ENCODE measurements at regions not wholly inside any gene's neighbourhood (a gene's known extent, or its start where the extent isn't known, plus 50 kb on each side); places are given as distances from the start of the nearest gene placed in this dataset.
A peak's percentile ranks its signal among the peaks of the same experiment; 100 is the strongest.

- peak; percentile 61 for DNase-seq
Observed at GRCh38 chr15:60215225-60215963, 182.4 kb downstream of the ANXA2 start.

GRCh38 chr15:60217161-60217560, 180.6 kb downstream of the ANXA2 start:
- DNase-seq = peak; percentile 37

- peak; percentile 42 for DNase-seq
Observed at GRCh38 chr15:60218256-60218655, 179.5 kb downstream of the ANXA2 start.

GRCh38 chr15:60219866-60220265, 177.9 kb downstream of the ANXA2 start:
- DNase-seq = no peak

GRCh38 chr15:60221356-60221755, 176.4 kb downstream of the ANXA2 start:
- DNase-seq = no peak

DNA sequence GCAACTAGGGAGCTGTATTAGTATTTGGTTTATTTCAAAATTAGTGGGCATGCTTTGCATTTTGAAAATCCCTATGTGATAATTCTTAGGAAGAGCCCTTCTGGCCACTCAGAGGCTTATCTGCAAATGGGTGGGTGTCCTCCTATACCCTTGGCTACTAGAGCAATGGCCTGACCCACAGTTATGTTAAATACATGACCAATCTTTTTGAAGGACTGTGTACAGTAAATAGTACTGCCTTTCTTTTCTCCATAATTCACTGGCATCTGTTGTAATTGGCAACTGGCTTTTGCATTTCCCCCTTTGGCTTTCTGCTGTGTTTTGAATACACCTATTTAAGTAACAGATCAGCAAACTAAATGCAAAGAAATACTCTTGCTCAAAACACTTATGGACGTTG, 175.4 kb downstream of the ANXA2 start:
- DNase-seq = peak; percentile 42

- peak; percentile 88 for DNase-seq
Observed at GRCh38 chr15:60223176-60223575, 174.6 kb downstream of the ANXA2 start.

DNA sequence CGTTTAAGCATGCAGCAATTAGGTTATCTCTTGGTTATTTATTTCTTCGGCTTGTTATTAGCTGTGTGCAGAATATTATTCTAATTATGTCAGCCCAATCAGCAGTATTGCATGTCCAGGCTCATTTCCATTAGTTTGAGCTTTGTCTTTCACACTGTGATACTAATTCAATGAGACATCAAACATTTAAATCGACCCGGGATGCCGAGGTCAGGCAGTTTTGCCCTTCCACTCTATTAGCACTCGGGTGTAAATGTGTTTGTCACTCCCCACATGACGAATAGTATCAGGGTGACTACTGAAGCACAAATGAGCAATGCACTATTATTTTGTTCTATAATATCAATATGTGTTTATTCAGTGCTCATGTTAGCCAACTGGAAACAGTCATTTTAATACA, 170.9 kb downstream of the ANXA2 start:
- no peak for DNase-seq

GRCh38 chr15:60228101-60228500, 169.7 kb downstream of the ANXA2 start:
- DNase-seq = no peak

DNA sequence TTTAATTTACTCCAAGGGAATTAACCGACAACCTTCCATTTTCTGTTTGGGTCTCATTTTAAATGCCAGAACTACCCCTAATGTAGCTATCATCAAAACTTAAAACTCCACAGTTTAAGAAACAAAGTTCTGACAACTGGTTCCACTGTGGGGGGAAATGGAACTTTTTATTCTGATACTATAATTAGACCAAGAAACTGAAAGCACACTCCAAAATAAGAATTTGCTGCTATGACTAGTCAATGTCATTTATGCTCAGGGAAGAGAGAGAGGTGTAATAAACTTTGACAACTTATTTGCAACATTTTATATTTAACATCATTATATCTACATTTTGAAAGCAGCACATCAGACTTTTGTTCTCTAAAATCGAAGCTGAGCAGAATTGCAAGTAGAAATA, 169.2 kb downstream of the ANXA2 start:
- no peak for DNase-seq

DNA sequence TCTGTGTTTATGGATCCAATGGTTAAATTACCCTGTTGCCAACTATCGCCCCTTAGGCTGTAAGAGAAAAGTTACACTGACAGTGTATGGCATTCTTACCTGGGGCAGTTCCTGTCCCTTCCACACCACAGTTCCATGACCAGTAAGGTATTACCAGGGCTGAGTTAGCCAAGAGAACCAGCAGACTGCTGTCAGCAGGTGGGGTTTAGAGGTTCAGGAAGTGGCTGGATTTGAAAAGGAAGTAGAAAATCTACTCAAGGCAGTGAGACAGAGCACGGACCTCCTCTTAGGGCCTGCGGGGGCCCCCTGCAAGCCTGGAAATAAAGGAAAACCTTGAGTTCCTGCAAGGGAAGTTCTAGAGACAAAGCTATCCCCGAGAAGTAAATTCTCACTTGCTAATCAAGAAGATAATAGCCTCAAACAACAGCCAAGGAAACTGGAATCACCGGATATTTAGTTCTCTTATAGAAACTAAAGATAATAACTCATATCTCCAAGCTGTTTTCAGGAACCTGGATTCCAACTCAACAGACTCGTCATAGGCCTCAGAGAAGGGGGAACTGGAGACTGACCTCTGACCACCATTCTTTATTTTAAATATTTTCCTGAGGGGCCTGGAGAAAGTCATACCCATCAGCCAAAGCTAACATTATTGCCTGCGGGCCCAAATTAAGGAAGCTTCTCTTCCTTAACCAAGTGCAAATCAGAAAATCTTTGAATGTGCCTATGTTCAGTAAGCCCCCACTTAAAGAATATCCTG, 161.7 kb downstream of the ANXA2 start:
- DNase-seq = no peak

DNA sequence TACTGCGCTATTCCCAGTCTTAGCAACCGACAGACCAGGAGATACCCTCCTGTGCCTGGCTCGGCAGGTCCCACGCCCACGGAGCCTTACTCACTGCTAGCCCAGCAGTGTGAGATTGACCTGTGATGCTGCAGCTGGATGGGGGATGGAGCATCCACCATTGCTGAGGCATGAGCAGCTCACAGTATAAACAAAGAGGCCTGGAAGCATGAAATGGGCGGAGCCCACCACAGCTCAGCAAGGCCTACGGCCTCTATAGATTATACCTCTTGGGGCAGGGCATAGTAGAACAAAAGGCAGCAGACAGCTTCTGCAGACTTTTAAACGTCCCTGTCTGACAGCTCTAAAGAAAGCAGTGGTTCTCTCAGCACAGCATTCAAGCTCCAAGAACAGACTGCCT, 160.3 kb downstream of the ANXA2 start:
- no peak for DNase-seq

- DNase-seq = no peak
Observed at GRCh38 chr15:60243769-60244168, 154.0 kb downstream of the ANXA2 start.

DNA sequence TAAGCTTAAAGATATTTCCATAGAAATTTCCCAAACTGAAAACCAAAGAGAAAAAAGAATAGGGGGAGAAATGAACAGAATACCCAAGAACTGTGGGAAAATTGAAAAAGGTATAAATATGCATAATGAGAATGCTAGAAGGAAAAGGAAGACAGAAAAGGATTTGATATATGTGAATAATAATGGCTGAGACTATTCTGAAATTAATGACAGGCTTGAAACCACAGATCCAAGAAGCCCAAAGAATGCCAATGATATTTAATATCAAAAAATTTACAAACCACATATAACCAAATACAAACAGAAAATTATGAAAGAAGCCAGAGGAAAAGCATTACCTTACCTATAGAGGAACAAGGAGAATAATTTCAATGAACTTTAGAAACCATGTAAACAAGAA, 153.0 kb downstream of the ANXA2 start:
- DNase-seq = no peak

- no peak for DNase-seq
Observed at GRCh38 chr15:60250316-60250715, 147.5 kb downstream of the ANXA2 start.

DNA sequence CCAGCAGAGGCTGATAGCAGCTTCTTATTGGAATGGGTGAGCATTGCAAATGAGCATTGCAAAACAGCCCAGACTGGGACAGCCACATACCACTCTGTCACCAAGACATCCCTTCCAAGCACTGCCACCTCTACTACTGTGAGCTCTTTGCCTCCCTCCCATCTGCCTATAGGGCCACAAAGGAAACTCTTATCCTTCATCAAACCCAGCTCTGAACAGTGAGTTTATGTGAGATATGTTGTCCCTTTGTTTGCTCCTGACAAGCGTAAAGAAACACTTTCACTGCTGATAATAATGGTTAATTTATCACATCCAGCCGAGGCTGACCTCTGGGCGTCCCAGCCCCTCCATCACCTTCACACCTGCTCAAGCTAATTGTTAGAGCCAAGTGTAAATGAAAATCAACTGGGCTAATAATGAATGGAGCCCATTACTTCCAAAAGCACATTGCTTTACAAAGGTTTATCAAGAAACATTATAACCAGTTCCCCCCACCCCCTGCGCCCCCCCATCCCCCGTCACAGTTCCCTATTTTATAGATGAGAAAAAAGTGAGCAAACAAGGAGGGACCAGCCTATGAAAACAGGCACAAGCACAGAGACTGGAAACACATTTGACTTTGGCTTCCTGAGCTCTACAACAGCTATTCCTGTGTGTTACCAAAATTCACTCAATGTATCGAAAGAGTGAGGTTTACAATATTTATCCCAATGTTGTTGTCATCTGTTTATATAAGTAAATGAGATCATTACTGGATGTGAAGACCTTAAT, 146.3 kb downstream of the ANXA2 start:
- no peak for DNase-seq

- no peak for DNase-seq
Observed at GRCh38 chr15:60254416-60254815, 143.4 kb downstream of the ANXA2 start.

- no peak for DNase-seq
Observed at GRCh38 chr15:60255390-60255789, 142.4 kb downstream of the ANXA2 start.

DNA sequence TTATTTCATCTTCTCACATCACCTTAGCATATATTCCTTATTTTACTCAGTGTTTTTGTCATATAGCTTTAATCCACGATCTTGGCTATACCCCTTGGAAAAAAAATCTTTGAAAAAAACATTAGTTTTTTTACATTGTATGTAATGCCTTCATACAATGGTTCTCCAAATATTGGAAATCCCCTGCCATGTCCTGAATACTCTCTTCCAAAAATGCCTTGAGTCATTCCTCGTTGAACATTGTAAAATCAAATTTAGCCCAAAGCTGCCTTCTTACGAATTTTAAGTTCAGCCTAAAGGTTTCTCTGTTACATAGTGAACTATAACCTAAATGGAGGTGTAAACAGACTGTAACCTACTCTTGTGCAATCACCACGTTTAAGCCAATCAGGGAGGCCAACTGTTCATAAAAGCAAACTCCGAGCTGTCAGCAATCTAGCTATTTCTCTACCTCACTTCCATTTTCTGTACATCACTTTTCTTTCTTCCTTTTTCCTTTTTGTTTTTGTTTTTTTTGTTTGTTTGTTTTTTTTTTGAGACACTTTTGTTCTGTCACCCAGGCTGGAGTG, 140.1 kb downstream of the ANXA2 start:
- no peak for DNase-seq

- DNase-seq = no peak
Observed at GRCh38 chr15:60259469-60259868, 138.3 kb downstream of the ANXA2 start.

DNA sequence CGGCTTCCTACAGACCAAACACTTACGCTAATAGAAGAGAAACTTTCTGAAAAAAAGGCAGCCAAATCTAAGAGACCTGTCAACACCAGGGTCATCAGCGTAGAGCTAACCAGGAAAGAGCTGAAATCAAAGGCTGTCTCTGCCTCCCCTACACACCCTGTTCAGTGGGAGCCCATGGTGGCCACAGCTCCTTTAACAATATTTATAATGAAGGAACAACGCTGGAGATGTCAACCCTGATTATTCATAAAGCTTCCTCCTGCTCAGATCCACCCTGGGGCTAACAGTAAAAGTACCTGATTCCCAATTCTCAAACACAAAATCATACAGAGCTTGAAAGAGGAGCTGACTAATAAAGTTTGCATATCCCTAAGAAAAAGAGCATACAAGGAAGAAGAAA, 133.7 kb downstream of the ANXA2 start:
- no peak for DNase-seq

DNA sequence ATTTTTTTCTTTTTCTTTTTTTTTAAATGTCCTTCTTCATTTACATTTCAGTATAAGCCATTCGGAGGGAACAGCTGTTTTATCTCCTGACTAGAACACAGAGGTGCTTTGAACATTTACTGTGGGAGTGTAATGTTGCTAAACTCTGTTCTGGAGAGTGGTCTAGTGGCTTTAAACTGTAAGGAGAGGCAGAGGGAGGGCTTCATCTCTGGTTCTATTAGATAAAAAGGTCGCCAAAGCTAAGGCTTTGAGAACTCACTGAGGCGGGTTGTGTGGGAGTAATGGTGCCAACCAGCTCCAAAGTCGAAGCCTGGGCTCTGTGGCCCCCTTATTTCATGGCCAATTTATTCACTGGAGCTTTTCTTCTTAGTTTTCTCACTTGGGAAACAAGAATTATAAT, 133.2 kb downstream of the ANXA2 start:
- DNase-seq = no peak

GRCh38 chr15:60265057-60265456, 132.7 kb downstream of the ANXA2 start:
- DNase-seq = no peak

Data from DMS79 treated with DMSO at 0.1 percent for 48 hours (cell line).